ENCODE measurements at regions not wholly inside any gene's neighbourhood (a gene's known extent, or its start where the extent isn't known, plus 50 kb on each side); places are given as distances from the start of the nearest gene placed in this dataset.

DNA sequence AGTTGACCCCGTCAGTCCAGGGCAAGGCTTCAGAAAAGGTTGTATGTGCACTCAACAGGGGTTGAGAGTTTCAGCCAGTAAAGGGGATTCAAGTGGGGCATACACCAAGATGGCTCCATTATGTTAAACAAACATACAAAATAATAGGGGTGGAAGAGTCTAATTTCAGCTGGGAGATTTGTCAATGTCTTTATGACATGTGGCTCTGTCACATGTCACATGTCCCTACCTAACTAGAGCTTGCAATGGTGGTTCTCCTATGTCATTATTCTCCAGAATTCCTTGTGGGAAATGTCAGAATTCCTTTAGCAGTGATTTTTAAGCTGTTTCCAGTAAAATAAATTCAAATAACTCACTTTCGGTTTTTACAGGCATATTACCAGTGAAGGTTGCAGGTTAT, 392.0 kb upstream of the ADGRL4 start:
- Mint-ChIP-seq H3K36me3 (ENCODE audit: low read depth) (no peaks in the 10 kb centered on the region), H3K9me3 (no peaks in the 10 kb centered on the region), H3K4me3 (no peak overlapping the region), H3K4me1 (no peaks in the 10 kb centered on the region), H3K27ac (no peak overlapping the region), H3K27me3 (ENCODE audit: insufficient read depth) (no peaks in the 10 kb centered on the region)
- no peak for DNase-seq
- H3K4me3 ChIP-seq (ENCODE audit: low read length), result no peak overlapping the region
- no peaks in the 10 kb centered on the region for H3K27me3 ChIP-seq (ENCODE audit: control insufficient read depth, insufficient read depth, low read length, poor library complexity, severe bottlenecking)
- no peak overlapping the region for H3K27ac ChIP-seq (ENCODE audit: low read depth, low read length)
- H3K9ac ChIP-seq (ENCODE audit: extremely low read depth, low read length, poor library complexity, severe bottlenecking), result no peak overlapping the region
- no peak for TF ChIP-seq CTCF (conservative IDR thresholded peaks at IDR 0.05)
- no peaks in the 10 kb centered on the region for H3K36me3 ChIP-seq (ENCODE audit: control insufficient read depth, insufficient read depth, low read length)
- no peaks in the 10 kb centered on the region for H3K4me1 ChIP-seq (ENCODE audit: control insufficient read depth, insufficient read depth, low read length)
- no peaks in the 10 kb centered on the region for H3K9me3 ChIP-seq (ENCODE audit: control insufficient read depth, low read length)
- 95% methylated on average over 2 of the region's 2 CpGs; no CpG with 5 or more reads in 1 of the 2 experiments for WGBS, 2 experiments (ENCODE audit: insufficient coverage in 1 of 2, insufficient read length in 1 of 2)

GRCh38 chr1:79396901-79397300, 390.4 kb upstream of the ADGRL4 start:
- H3K9ac ChIP-seq (ENCODE audit: extremely low read depth, low read length, poor library complexity, severe bottlenecking), result no peak overlapping the region
- no peaks in the 10 kb centered on the region for H3K9me3 Mint-ChIP-seq
- H3K36me3 Mint-ChIP-seq (ENCODE audit: low read depth), result no peaks in the 10 kb centered on the region
- H3K27ac Mint-ChIP-seq, result no peak overlapping the region
- H3K4me3 ChIP-seq (ENCODE audit: low read length), result no peak overlapping the region
- no peak for DNase-seq
- H3K27me3 Mint-ChIP-seq (ENCODE audit: insufficient read depth), result no peaks in the 10 kb centered on the region
- H3K4me1 Mint-ChIP-seq, result no peaks in the 10 kb centered on the region
- no peaks in the 10 kb centered on the region for H3K27me3 ChIP-seq (ENCODE audit: control insufficient read depth, insufficient read depth, low read length, poor library complexity, severe bottlenecking)
- WGBS, 2 experiments (ENCODE audit: insufficient coverage in 1 of 2, insufficient read length in 1 of 2), result 100% methylated on average over 2 of the region's 2 CpGs; no CpG with 5 or more reads in 1 of the 2 experiments
- H3K9me3 ChIP-seq (ENCODE audit: control insufficient read depth, low read length), result no peaks in the 10 kb centered on the region
- no peak overlapping the region for H3K27ac ChIP-seq (ENCODE audit: low read depth, low read length)
- no peak overlapping the region for H3K4me3 Mint-ChIP-seq
- no peaks in the 10 kb centered on the region for H3K4me1 ChIP-seq (ENCODE audit: control insufficient read depth, insufficient read depth, low read length)
- TF ChIP-seq CTCF (conservative IDR thresholded peaks at IDR 0.05), result no peak
- H3K36me3 ChIP-seq (ENCODE audit: control insufficient read depth, insufficient read depth, low read length), result no peaks in the 10 kb centered on the region

DNA sequence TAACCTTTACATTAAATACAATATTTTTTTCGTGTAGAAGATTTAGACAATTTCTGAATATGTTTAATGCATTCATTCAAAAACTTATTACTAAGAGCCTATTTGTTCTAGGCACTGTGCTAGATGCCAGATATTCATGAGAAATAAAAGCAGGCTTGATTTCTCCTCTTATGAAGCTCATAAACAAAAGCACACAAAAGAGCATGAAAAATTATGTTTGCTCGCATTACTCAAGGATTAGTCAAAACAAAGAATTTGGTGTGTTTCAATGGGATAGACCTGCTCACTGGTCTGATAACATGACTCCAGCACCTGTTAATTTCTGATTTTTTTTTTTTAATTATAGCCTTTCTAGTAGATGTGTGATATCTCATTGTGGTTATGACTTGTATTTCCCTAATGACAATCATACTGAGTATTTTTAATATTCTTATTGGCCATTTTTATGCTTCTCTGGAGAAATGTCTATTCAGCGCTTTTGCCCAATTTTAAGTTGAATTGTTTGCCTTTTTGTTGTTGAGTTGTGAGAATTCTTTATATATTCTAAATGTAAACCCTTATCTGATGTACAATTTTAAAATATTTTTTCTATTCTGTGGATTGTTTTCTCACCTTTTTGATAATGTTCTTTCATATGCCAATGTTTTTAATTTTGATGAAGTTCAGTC, 382.3 kb upstream of the ADGRL4 start:
- H3K9me3 Mint-ChIP-seq, result no peaks in the 10 kb centered on the region
- H3K27ac Mint-ChIP-seq, result no peak overlapping the region
- Histone ChIP-seq H3K9me3 (ENCODE audit: control insufficient read depth, low read length) (no peaks in the 10 kb centered on the region), H3K27me3 (ENCODE audit: control insufficient read depth, insufficient read depth, low read length, poor library complexity, severe bottlenecking) (no peaks in the 10 kb centered on the region), H3K4me1 (ENCODE audit: control insufficient read depth, insufficient read depth, low read length) (no peaks in the 10 kb centered on the region), H3K9ac (ENCODE audit: extremely low read depth, low read length, poor library complexity, severe bottlenecking) (no peak overlapping the region), H3K4me3 (ENCODE audit: low read length) (no peak overlapping the region), H3K36me3 (ENCODE audit: control insufficient read depth, insufficient read depth, low read length) (no peaks in the 10 kb centered on the region), H3K27ac (ENCODE audit: low read depth, low read length) (no peak overlapping the region)
- no peak overlapping the region for H3K4me3 Mint-ChIP-seq
- WGBS, 2 experiments (ENCODE audit: insufficient coverage in 1 of 2, insufficient read length in 1 of 2), result 95% methylated on average over 1 of the region's 3 CpGs; no CpG with 5 or more reads in 1 of the 2 experiments
- no peaks in the 10 kb centered on the region for H3K36me3 Mint-ChIP-seq (ENCODE audit: low read depth)
- no peaks in the 10 kb centered on the region for H3K27me3 Mint-ChIP-seq (ENCODE audit: insufficient read depth)
- DNase-seq, result no peak
- TF ChIP-seq CTCF (conservative IDR thresholded peaks at IDR 0.05), result no peak
- H3K4me1 Mint-ChIP-seq, result no peaks in the 10 kb centered on the region

All from endodermal cell (in vitro differentiated cells).